Spleen (tissue), 11 donors: ENCODE measurements at regions not wholly inside any gene's neighbourhood (a gene's known extent, or its start where the extent isn't known, plus 50 kb on each side); places are given as distances from the start of the nearest gene placed in this dataset.

Source experiments
- DNase-seq: peaks from one replicate; pipeline ENCODE4 v3.0.0-alpha.2; 2020
- H3K27ac ChIP-seq, 8 donors: fragments of 200-600 bp; sonication (generic) in 7 of 8; 1 replicate in 4 of 8; 2 replicates in 4 of 8; pipeline versions ENCODE4 v1.5.0 to v1.8.0; 2016 to 2021; ENCODE audit warnings: inconsistent platforms in 4 of 8, mild to moderate bottlenecking in 4 of 8, moderate library complexity in 1 of 8
- H3K27me3 ChIP-seq, 7 donors: fragments of 200-600 bp; sonication (generic) in 6 of 7; replicated peaks in 1 of 7; 1 replicate in 4 of 7; 2 replicates in 3 of 7; pipeline versions ENCODE4 v1.5.0 to v1.8.0; 2016 to 2021; ENCODE audit warnings: inconsistent platforms in 3 of 7, mild to moderate bottlenecking in 1 of 7
- H3K36me3 ChIP-seq, 6 donors: fragments of 200-600 bp; sonication (generic) in 5 of 6; 1 replicate in 4 of 6; 2 replicates in 2 of 6; pipeline versions ENCODE4 v1.5.0 to v1.8.0; 2016 to 2021; ENCODE audit warnings: inconsistent platforms in 2 of 6
- H3K4me1 ChIP-seq, 6 donors: fragments of 200-600 bp; sonication (generic) in 5 of 6; 1 replicate in 3 of 6; 2 replicates in 3 of 6; pipeline versions ENCODE4 v1.5.0 to v1.8.0; 2016 to 2021; ENCODE audit warnings: inconsistent platforms in 3 of 6
- H3K4me3 ChIP-seq, 8 donors: fragments of 200-600 bp; sonication (generic) in 7 of 8; 1 replicate in 4 of 8; 2 replicates in 4 of 8; pipeline versions ENCODE4 v1.5.0 to v1.8.0; 2016 to 2021; ENCODE audit warnings: inconsistent platforms in 4 of 8, mild to moderate bottlenecking in 4 of 8, moderate library complexity in 2 of 8
- H3K9me3 ChIP-seq, 8 donors: fragments of 200-600 bp; sonication (generic) in 7 of 8; 1 replicate in 4 of 8; 2 replicates in 4 of 8; pipeline versions ENCODE4 v1.5.0 to v1.8.0; 2016 to 2021; ENCODE audit warnings: inconsistent platforms in 4 of 8
- CTCF ChIP-seq, 11 experiments: fragments of 200-600 bp in 7 of 11; fragments of 450-650 bp in 4 of 11; sonication (generic) in 4 of 11; IDR thresholded peaks in 8 of 11; conservative IDR thresholded peaks in 3 of 11; 1 replicate in 7 of 11; 2 replicates in 4 of 11; pipeline versions ENCODE4 v1.4.0 to v1.8.0; 2016 to 2021; ENCODE audit warnings: antibody characterized with exemption in 11 of 11, inconsistent platforms in 4 of 11, mild to moderate bottlenecking in 1 of 11
- POLR2A ChIP-seq, 3 donors: fragments of 450-650 bp; IDR thresholded peaks; one replicate each; pipeline ENCODE4 v1.5.1; 2017; ENCODE audit warnings: antibody characterized with exemption in 3 of 3, mild to moderate bottlenecking in 1 of 3
- POLR2AphosphoS5 ChIP-seq, 3 donors: sonication (generic); formaldehyde crosslinking; IDR thresholded peaks; one replicate each; pipeline ENCODE4 v1.5.1; 2017; ENCODE audit warnings: antibody characterized with exemption in 3 of 3
- WGBS, 5 donors: extraction: QIAGEN DNeasy Blood & Tissue Kit in 3 of 5; methylation state at CpG; one replicate each; pipeline versions ENCODE4 v1.1.5 to v1.1.7; 2013 to 2018; 5-methylcytosine and 5-hydroxymethylcytosine counted together
- intact Hi-C: fragments of 100-400 bp; cut with DNase I; formaldehyde crosslinking; loops from one replicate; pipeline ENCODE4 v1.15.0; 2023; ENCODE audit warnings: low total_unique reads
- donor health status: healthy with polysubstance abuse.
- donor health status: DM: no; HTN: no; CAD: no; lungs with moderate emphysema.
- donor health status: DM: no; HTN: no; CAD: no.
- donor health status: Bipolar disorder and iron deficiency.
- donor health status: healthy.
- donor health status: DM: no; HTN: no; CAD: no.
- donor health status: DM: yes; HTN: yes; CAD: no.

- Histone ChIP-seq H3K36me3 (no peaks in the 10 kb centered on the region), H3K27ac (no peak overlapping the region), H3K9me3 (no peaks in the 10 kb centered on the region), H3K27me3 (no peaks in the 10 kb centered on the region), H3K4me3 (no peak overlapping the region), H3K4me1 (no peaks in the 10 kb centered on the region)
- WGBS, 5 donors: 74 to 87% (median 80%) methylated on average over 1 of the region's 1 CpG
- no peak for TF ChIP-seq POLR2AphosphoS5 (IDR thresholded peaks at IDR 0.05)
- TF ChIP-seq CTCF (IDR thresholded peaks at IDR 0.05 in 8 of 11, conservative IDR thresholded peaks at IDR 0.05 in 3 of 11): no peak
- TF ChIP-seq POLR2A (IDR thresholded peaks at IDR 0.05): no peak
- intact Hi-C loops: no loop called here
- DNase-seq: no peak
Measured at GRCh38 chr4:149296503-149296902, 519.1 kb downstream of the IQCM start.

GRCh38 chr4:149296084-149296483 is 519.6 kb downstream of the IQCM start:
- Histone ChIP-seq H3K36me3 (no peaks in the 10 kb centered on the region), H3K27me3 (no peaks in the 10 kb centered on the region), H3K27ac (no peak overlapping the region), H3K4me3 (no peak overlapping the region), H3K4me1 (no peaks in the 10 kb centered on the region), H3K9me3 (no peaks in the 10 kb centered on the region)
- no peak for DNase-seq
- intact Hi-C loops: no loop called here
- WGBS, 5 donors: 72 to 91% (median 87%) methylated on average over 1 of the region's 1 CpG
- TF ChIP-seq POLR2AphosphoS5 (IDR thresholded peaks at IDR 0.05): no peak
- no peak for TF ChIP-seq CTCF (IDR thresholded peaks at IDR 0.05 in 8 of 11, conservative IDR thresholded peaks at IDR 0.05 in 3 of 11)
- TF ChIP-seq POLR2A (IDR thresholded peaks at IDR 0.05): no peak

- intact Hi-C loops: no loop called here
- WGBS, 5 donors: 48 to 79% (median 59%) methylated on average over 1 of the region's 1 CpG
- Histone ChIP-seq H3K27ac (no peak overlapping the region), H3K36me3 (no peaks in the 10 kb centered on the region), H3K4me1 (no peaks in the 10 kb centered on the region), H3K9me3 (no peaks in the 10 kb centered on the region), H3K27me3 (no peaks in the 10 kb centered on the region), H3K4me3 (no peak overlapping the region)
- no peak for DNase-seq
- TF ChIP-seq CTCF (IDR thresholded peaks at IDR 0.05 in 8 of 11, conservative IDR thresholded peaks at IDR 0.05 in 3 of 11) (no peak), POLR2AphosphoS5 (IDR thresholded peaks at IDR 0.05) (no peak), POLR2A (IDR thresholded peaks at IDR 0.05) (no peak)
Measured at GRCh38 chr4:149294601-149295000, 521.0 kb downstream of the IQCM start.

- WGBS, 5 donors: 67 to 90% (median 77%) methylated on average over 1 of the region's 1 CpG
- Histone ChIP-seq H3K27ac (no peak overlapping the region), H3K9me3 (no peaks in the 10 kb centered on the region), H3K27me3 (no peaks in the 10 kb centered on the region), H3K36me3 (no peaks in the 10 kb centered on the region), H3K4me3 (no peak overlapping the region), H3K4me1 (no peaks in the 10 kb centered on the region)
- no peak for DNase-seq
- no peak for TF ChIP-seq POLR2AphosphoS5 (IDR thresholded peaks at IDR 0.05)
- TF ChIP-seq POLR2A (IDR thresholded peaks at IDR 0.05): no peak
- TF ChIP-seq CTCF (IDR thresholded peaks at IDR 0.05 in 8 of 11, conservative IDR thresholded peaks at IDR 0.05 in 3 of 11): no peak
- intact Hi-C loops: no loop called here
Measured at GRCh38 chr4:149293046-149293649, 522.5 kb downstream of the IQCM start.
